ENCODE measurements at regions not wholly inside any gene's neighbourhood (a gene's known extent, or its start where the extent isn't known, plus 50 kb on each side); places are given as distances from the start of the nearest gene placed in this dataset.

DNA sequence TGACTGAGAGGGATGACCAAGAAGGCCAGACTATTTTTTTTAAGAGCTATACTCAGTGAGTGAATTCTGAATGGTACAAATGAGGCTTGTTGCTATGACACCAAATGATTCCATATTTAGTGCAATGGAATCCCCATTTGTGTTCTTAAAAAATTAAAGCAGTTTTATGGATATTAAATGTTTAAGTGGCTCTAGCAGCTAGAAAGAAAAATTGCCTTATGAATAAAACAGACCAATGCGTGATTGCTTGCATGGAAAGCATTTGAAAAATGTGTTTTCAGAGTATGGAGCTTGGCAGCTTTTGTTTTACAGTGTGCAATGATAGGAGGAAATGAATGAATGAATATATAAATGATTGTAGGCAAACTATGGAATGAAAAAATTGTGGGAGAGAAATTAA lies 238.8 kb upstream of the DPP10 start:
- H3K27ac ChIP-seq (ENCODE audit: low read depth, low read length): no peak overlapping the region
- H3K4me2 ChIP-seq (ENCODE audit: low read length): no peak overlapping the region
- H3K4me1 ChIP-seq (ENCODE audit: control insufficient read depth in 1 of 2, insufficient read depth in 2 of 2, low read length in 2 of 2): no peaks in the 10 kb centered on the region
- H3K4ac ChIP-seq (ENCODE audit: low read depth, low read length): no peak overlapping the region
- H4K12ac ChIP-seq (ENCODE audit: low read depth, low read length): no peak overlapping the region
- H3K9me3 ChIP-seq (ENCODE audit: insufficient read depth, low read depth, low read length): no peaks in the 10 kb centered on the region
- H2AFZ ChIP-seq (ENCODE audit: insufficient read depth, low read length, poor library complexity): no peak overlapping the region
- H2BK12ac ChIP-seq (ENCODE audit: low read length): no peak overlapping the region
- no peak overlapping the region for H3K18ac ChIP-seq (ENCODE audit: low read length)
- no peaks in the 10 kb centered on the region for H3K36me3 ChIP-seq (ENCODE audit: control insufficient read depth in 1 of 2, insufficient read depth in 2 of 2, low read length in 2 of 2)
- no peak overlapping the region for H3K23ac ChIP-seq (ENCODE audit: low read length)
- H2BK120ac ChIP-seq (ENCODE audit: insufficient read depth, low read length, poor library complexity): no peak overlapping the region
- H4K8ac ChIP-seq (ENCODE audit: low read depth, low read length): no peak overlapping the region
- H3K27me3 ChIP-seq (ENCODE audit: insufficient read depth, low read length): no peaks in the 10 kb centered on the region
- no peaks in the 10 kb centered on the region for H3K79me2 ChIP-seq (ENCODE audit: control insufficient read depth, insufficient read depth, low read length, poor library complexity)
- WGBS (ENCODE audit: extremely low coverage, insufficient coverage, insufficient read length): no CpG with 5 or more reads among the region's 1 CpG
- no peak overlapping the region for H2BK5ac ChIP-seq (ENCODE audit: low read depth, low read length, poor library complexity)
- no peak overlapping the region for H3K4me3 ChIP-seq (ENCODE audit: low read depth, low read length)
- H3K14ac ChIP-seq (ENCODE audit: low read length): no peak overlapping the region
- no peak for DNase-seq
- no peak overlapping the region for H4K91ac ChIP-seq (ENCODE audit: low read depth, low read length)
- H3K79me1 ChIP-seq (ENCODE audit: low read length): no peaks in the 10 kb centered on the region
- no peak overlapping the region for H3K9ac ChIP-seq (ENCODE audit: low read length)
- no peak overlapping the region for H2AK5ac ChIP-seq (ENCODE audit: low read length)

DNA sequence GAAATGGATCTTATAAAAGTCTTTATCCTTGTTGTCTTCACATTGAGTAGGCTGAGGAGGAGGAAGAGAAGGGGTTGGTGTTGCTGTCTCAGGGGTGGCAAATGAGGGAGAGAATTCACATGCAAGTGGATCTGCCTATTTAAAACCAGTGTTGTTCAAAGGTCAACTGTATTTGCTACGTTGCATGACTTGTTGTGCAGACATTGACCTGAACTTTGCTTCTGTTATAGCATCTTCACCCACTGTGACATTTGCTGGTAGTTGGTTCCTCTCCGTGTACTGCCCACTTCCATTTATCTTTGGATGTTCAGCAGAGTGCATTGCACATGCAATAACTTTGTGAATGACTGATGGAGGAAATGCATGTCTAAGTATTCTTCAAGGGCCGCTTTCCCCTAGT lies 228.6 kb upstream of the DPP10 start:
- Histone ChIP-seq H2BK120ac (ENCODE audit: insufficient read depth, low read length, poor library complexity) (no peak overlapping the region), H3K27ac (ENCODE audit: low read depth, low read length) (no peak overlapping the region), H3K23ac (ENCODE audit: low read length) (no peak overlapping the region), H2BK5ac (ENCODE audit: low read depth, low read length, poor library complexity) (no peak overlapping the region), H2BK12ac (ENCODE audit: low read length) (no peak overlapping the region), H3K9ac (ENCODE audit: low read length) (no peak overlapping the region), H2AK5ac (ENCODE audit: low read length) (no peak overlapping the region), H4K91ac (ENCODE audit: low read depth, low read length) (no peak overlapping the region), H3K9me3 (ENCODE audit: insufficient read depth, low read depth, low read length) (no peaks in the 10 kb centered on the region), H3K27me3 (ENCODE audit: insufficient read depth, low read length) (no peaks in the 10 kb centered on the region), H3K14ac (ENCODE audit: low read length) (no peak overlapping the region), H3K4me1 (ENCODE audit: control insufficient read depth in 1 of 2, insufficient read depth in 2 of 2, low read length in 2 of 2) (peaks cover 0 to 3% of the 10 kb centered on the region in 2 experiments), H3K4me3 (ENCODE audit: low read depth, low read length) (no peak overlapping the region), H3K4me2 (ENCODE audit: low read length) (no peak overlapping the region), H3K4ac (ENCODE audit: low read depth, low read length) (no peak overlapping the region), H2AFZ (ENCODE audit: insufficient read depth, low read length, poor library complexity) (no peak overlapping the region), H3K79me1 (ENCODE audit: low read length) (no peaks in the 10 kb centered on the region), H3K79me2 (ENCODE audit: control insufficient read depth, insufficient read depth, low read length, poor library complexity) (no peaks in the 10 kb centered on the region), H3K18ac (ENCODE audit: low read length) (no peak overlapping the region), H4K12ac (ENCODE audit: low read depth, low read length) (no peak overlapping the region), H4K8ac (ENCODE audit: low read depth, low read length) (no peak overlapping the region), H3K36me3 (ENCODE audit: control insufficient read depth in 1 of 2, insufficient read depth in 2 of 2, low read length in 2 of 2) (no peaks in the 10 kb centered on the region)
- no CpG with 5 or more reads among the region's 3 CpGs for WGBS (ENCODE audit: extremely low coverage, insufficient coverage, insufficient read length)
- DNase-seq: no peak

DNA sequence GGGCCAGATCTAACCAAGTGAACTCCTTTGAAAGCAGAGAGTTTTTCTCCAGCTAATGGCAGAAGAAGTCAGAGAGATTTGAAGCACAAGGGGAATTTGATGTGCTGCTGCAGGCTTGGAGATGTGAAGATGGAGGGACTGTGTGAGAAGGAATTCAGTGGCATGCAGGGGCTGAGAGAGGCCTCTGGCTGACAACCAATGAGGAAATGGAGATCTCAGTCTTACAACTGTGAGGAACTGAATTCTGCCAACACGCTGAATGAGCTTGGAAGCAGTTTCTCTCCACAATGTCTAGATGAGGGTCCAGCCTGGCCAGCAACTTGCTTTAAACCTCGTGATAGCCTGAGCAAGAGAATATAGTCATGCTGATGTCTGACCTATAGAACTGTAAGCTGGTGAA lies 224.1 kb upstream of the DPP10 start:
- Histone ChIP-seq H3K4ac (ENCODE audit: low read depth, low read length) (no peak overlapping the region), H4K12ac (ENCODE audit: low read depth, low read length) (no peak overlapping the region), H2AFZ (ENCODE audit: insufficient read depth, low read length, poor library complexity) (no peak overlapping the region), H3K9ac (ENCODE audit: low read length) (no peak overlapping the region), H3K4me2 (ENCODE audit: low read length) (no peak overlapping the region), H3K4me1 (ENCODE audit: control insufficient read depth in 1 of 2, insufficient read depth in 2 of 2, low read length in 2 of 2) (peaks cover 0 to 3% of the 10 kb centered on the region in 2 experiments), H2AK5ac (ENCODE audit: low read length) (no peak overlapping the region), H3K79me1 (ENCODE audit: low read length) (no peaks in the 10 kb centered on the region), H4K8ac (ENCODE audit: low read depth, low read length) (no peak overlapping the region), H3K18ac (ENCODE audit: low read length) (peak overlapping the region; percentile 40), H4K91ac (ENCODE audit: low read depth, low read length) (no peak overlapping the region), H3K27ac (ENCODE audit: low read depth, low read length) (no peak overlapping the region), H3K4me3 (ENCODE audit: low read depth, low read length) (no peak overlapping the region), H3K23ac (ENCODE audit: low read length) (no peak overlapping the region), H2BK5ac (ENCODE audit: low read depth, low read length, poor library complexity) (no peak overlapping the region), H3K9me3 (ENCODE audit: insufficient read depth, low read depth, low read length) (no peaks in the 10 kb centered on the region), H3K27me3 (ENCODE audit: insufficient read depth, low read length) (no peaks in the 10 kb centered on the region), H3K36me3 (ENCODE audit: control insufficient read depth in 1 of 2, insufficient read depth in 2 of 2, low read length in 2 of 2) (no peaks in the 10 kb centered on the region), H3K79me2 (ENCODE audit: control insufficient read depth, insufficient read depth, low read length, poor library complexity) (no peaks in the 10 kb centered on the region), H2BK12ac (ENCODE audit: low read length) (no peak overlapping the region), H3K14ac (ENCODE audit: low read length) (no peak overlapping the region), H2BK120ac (ENCODE audit: insufficient read depth, low read length, poor library complexity) (no peak overlapping the region)
- no peak for DNase-seq
- no CpG with 5 or more reads among the region's 2 CpGs for WGBS (ENCODE audit: extremely low coverage, insufficient coverage, insufficient read length)

DNA sequence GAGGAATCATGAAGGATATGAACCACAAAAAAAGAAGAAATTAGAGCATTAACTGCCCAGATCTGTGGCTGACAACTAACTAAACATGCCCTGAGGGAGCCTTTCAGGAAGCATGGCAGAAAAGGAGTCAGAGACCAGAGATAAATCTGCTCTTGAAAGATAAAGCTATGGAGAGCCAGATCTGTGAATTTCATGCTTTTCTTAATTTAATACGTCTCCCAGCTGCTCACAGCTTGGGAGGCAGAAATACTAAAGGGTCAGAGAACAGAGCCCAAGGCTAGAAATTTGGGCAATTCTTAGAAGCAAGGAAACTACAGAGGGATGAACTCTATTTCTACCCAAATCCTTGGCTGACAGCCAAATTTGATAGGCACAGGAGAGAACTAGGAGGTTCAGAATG lies 223.0 kb upstream of the DPP10 start:
- Histone ChIP-seq H3K79me1 (ENCODE audit: low read length) (no peaks in the 10 kb centered on the region), H3K79me2 (ENCODE audit: control insufficient read depth, insufficient read depth, low read length, poor library complexity) (no peaks in the 10 kb centered on the region), H3K9me3 (ENCODE audit: insufficient read depth, low read depth, low read length) (no peaks in the 10 kb centered on the region), H4K12ac (ENCODE audit: low read depth, low read length) (no peak overlapping the region), H3K36me3 (ENCODE audit: control insufficient read depth in 1 of 2, insufficient read depth in 2 of 2, low read length in 2 of 2) (no peaks in the 10 kb centered on the region), H3K27ac (ENCODE audit: low read depth, low read length) (no peak overlapping the region), H3K9ac (ENCODE audit: low read length) (no peak overlapping the region), H2BK120ac (ENCODE audit: insufficient read depth, low read length, poor library complexity) (no peak overlapping the region), H3K4me3 (ENCODE audit: low read depth, low read length) (no peak overlapping the region), H3K14ac (ENCODE audit: low read length) (no peak overlapping the region), H3K18ac (ENCODE audit: low read length) (no peak overlapping the region), H2AFZ (ENCODE audit: insufficient read depth, low read length, poor library complexity) (no peak overlapping the region), H2BK12ac (ENCODE audit: low read length) (no peak overlapping the region), H3K4ac (ENCODE audit: low read depth, low read length) (no peak overlapping the region), H3K4me1 (ENCODE audit: control insufficient read depth in 1 of 2, insufficient read depth in 2 of 2, low read length in 2 of 2) (peaks cover 0 to 3% of the 10 kb centered on the region in 2 experiments), H2AK5ac (ENCODE audit: low read length) (no peak overlapping the region), H4K8ac (ENCODE audit: low read depth, low read length) (no peak overlapping the region), H4K91ac (ENCODE audit: low read depth, low read length) (no peak overlapping the region), H3K27me3 (ENCODE audit: insufficient read depth, low read length) (no peaks in the 10 kb centered on the region), H3K4me2 (ENCODE audit: low read length) (no peak overlapping the region), H2BK5ac (ENCODE audit: low read depth, low read length, poor library complexity) (no peak overlapping the region), H3K23ac (ENCODE audit: low read length) (no peak overlapping the region)
- no peak for DNase-seq
- no CpG with 5 or more reads among the region's 1 CpG for WGBS (ENCODE audit: extremely low coverage, insufficient coverage, insufficient read length)

All from trophoblast cell (in vitro differentiated cells and primary cell).